Right forelimb (tissue), 1 donor: ENCODE measurements at regions not wholly inside any gene's neighbourhood (a gene's known extent, or its start where the extent isn't known, plus 50 kb on each side); places are given as distances from the start of the nearest gene placed in this dataset.

Source experiments
- DNase-seq: peaks from one replicate; pipeline ENCODE4 v3.0.0-alpha.2; 2018

DNA sequence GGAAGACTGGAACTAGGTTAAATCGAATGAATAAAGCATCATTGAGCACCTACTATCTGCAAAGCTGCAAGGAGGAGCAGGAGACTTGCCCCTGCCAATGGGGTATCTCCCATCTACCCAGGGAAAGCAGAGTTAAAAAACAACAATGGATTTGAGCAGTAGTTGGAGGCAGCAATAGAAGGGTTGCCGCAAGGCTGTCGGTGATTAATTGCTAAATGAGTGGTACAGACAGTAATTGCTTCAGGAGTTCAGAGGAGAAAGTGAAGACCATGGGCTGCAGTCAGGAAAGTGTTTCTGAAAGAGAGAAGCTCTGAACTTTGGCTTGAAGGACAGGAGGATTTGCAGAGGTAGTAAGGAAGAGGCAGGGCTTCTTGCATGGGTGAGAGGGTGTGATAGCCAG is 152.9 kb downstream of the ACTL8 start:
- peak; percentile 4 for DNase-seq

- DNase-seq, result no peak
Measured at GRCh38 chr1:17908945-17909344, 153.8 kb downstream of the ACTL8 start.

- DNase-seq, result peak; percentile 36
Measured at GRCh38 chr1:17909634-17910033, 154.5 kb downstream of the ACTL8 start.

DNA sequence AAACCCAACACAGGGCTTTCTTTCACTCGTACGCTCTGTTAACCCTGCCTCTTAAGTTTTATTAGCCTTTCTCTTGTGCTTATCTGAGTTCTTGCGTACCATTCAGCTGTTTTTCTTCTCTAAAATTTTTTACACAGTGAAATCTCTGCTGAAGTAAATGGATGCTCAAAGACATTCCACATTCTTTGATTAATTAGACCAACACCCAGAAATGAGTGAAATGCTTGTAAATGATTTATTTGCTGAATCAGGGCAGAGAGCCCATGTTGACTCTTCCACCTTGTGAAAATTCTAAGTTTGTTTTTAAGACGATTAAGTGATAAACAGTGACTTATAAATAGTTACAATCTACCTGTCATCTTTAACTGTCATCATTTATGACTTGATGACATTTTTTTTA is 156.7 kb downstream of the ACTL8 start:
- no peak for DNase-seq

DNA sequence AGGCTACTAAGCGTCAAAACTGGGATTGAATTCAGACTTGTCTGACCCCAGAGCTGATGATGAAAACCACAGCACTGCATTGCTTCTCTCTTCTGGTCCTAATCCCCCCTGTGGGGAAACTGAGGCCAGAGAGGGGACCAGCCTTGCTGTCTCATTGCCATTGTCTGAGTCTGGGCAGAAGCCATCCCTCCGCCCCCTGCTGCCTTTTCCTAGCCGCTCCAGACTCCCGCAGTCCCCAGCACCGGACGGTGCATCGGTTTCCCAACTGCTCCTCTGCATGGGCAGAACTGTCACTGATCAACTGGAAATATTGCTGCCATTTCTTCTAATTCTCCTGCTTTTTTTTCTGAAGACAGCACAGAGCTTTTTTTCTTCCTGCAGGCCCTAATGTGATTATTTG is 157.4 kb downstream of the ACTL8 start:
- DNase-seq, result no peak

GRCh38 chr1:17913326-17914115 is 158.4 kb downstream of the ACTL8 start:
- no peak for DNase-seq

GRCh38 chr1:17914131-17914530 is 159.0 kb downstream of the ACTL8 start:
- no peak for DNase-seq

GRCh38 chr1:17914987-17915386 is 159.9 kb downstream of the ACTL8 start:
- DNase-seq, result no peak

GRCh38 chr1:17915511-17916197 is 160.5 kb downstream of the ACTL8 start:
- DNase-seq, result no peak

DNA sequence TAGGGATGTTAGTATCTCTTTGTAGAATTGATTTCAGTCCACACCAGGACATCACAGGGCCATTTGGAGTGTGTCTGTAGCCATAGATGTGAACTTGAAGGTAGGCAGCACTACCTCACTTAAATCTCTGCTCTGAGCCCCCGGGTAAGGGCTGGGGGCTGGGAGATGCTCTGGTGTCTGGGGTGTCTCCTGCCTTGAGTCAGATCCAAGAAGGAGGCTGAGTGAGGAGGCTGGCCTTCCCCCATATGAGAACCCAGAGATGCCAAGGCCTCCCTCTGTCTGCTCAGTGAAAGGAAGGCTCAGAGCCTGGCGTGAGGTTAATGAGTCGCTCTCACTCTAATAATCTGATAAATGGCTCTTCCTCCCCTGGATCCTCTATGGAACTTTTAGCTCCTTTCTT is 161.6 kb downstream of the ACTL8 start:
- no peak for DNase-seq

DNA sequence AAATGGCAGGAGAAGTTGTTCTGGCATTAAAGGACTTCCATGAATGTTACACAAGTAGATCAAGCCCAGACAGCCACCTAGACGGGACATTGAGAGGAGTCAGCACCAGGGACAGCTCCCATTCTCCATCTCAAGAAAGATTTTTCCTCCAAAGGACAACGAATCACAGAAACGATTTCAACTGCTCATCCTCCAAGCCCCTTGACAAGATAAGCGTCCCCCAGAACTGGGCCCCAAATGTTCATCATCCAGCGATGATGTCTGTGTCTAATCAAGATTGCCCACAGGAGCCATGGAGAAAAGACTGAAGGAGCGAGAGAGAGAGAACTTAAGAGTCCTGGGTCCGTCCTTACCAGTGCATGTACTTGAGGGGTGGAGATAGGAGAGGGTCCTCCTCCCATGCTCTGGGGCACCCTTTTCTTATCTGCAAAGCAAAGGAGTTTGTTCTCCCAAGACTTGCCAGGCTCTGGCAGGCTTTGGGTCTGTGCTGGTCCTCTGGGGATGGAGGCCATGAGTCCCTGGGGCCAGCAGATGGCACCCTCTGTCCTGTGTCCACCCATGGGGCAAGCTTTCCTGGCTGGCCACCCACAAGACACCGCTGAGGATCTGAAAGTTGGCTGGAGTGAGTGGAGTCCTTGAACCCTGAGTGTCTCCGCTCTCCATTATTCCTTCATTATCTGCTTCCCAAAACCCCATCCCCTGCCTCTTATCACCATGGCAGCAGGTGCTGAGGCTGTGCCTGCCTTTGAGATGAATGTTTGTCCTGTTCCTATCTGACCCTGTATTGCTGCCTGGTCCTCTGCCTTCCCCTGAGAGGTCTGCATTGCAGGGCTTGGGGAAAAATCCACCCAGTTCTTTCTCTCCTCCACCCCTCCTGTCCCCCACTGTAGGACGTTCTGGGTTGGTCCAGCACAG is 164.6 kb downstream of the ACTL8 start:
- no peak for DNase-seq

GRCh38 chr1:17920881-17921640 is 165.9 kb downstream of the ACTL8 start:
- DNase-seq, result no peak

GRCh38 chr1:17922833-17923232 is 167.7 kb downstream of the ACTL8 start:
- DNase-seq, result no peak

GRCh38 chr1:17923666-17924065 is 168.5 kb downstream of the ACTL8 start:
- DNase-seq, result no peak

DNA sequence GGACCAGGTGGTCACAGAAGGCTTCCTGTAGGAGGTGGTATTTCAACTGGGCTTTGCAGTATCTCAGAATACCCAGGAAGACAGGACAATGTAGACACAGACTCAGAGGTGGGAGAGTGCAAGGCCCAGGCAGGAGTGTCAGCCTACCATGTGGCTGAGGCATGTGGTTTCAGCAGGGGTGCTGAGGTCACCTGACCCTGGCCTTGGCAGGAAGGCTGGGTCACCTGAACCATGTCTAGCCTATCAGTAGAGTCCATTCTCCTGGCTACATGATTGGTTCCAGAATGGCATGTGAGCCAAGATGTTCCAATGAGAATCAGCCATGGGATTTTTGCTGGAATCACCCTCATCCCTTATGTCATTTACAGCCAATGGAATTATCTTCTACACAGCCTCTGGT is 169.4 kb downstream of the ACTL8 start:
- DNase-seq, result no peak

DNA sequence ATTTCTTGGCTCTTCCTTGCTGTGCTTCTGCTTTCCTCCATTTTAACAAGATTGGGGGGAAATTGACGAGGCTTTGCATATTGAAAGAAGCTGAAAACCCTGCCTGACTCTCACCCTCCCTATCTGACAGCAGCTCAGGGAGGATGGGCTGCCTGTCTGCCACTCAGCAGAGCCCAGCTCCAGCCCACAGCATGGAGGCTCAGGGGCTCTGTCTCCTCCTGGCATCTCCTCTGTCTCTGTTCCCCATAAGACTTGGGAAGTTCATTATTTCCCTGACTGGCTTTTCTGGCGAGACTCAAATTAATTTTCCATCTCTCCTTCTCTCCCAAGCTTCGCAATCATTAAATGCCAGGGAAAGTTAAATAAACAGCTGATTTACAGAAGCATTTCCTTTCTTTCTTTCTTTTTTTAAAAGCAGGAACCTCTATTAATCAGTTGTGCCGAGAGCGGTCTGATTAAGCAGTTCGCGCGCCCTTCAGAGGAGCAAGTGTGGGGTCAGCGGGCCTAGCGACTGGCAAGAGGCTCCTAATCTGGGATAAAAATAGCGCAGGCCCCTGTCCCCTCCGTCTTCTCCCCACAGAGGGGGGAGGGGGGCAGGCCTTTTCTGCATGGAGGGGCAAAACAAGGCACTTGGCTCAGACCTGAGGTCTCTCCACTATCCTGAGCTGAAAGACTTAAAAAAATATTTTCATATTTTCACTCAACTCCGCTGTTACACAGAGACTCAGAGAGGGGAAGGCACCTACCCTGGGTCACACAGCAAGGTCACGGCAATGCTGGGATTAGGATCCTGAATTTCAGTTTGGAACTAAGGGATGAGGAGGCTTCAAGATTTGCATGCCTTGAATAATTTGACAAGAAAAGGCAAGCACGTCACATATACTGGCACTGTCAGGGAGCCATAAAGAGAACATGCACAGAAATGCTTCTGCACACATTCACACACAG is 170.4 kb downstream of the ACTL8 start:
- no peak for DNase-seq

- no peak for DNase-seq
Measured at GRCh38 chr1:17926906-17927305, 171.8 kb downstream of the ACTL8 start.

DNA sequence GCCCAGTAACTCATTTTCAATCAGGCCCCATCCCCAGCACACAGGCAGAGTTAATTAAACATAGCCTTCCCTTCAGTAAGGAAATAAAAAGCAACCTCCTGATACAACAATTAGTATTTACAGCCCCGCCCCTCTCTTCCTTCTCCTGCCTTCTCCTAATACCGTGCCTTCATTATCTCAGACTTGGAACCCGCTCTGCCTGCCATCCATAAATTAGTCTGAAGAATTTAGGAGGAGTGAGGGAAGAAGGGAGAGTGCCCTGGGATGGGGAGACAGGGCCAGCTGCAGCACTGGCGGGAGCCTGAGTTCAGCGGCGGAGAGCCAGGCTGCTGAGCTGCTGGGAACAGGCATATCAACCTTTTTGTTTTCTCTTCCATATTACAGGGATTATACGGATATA is 172.8 kb downstream of the ACTL8 start:
- no peak for DNase-seq

GRCh38 chr1:17929224-17929623 is 174.1 kb downstream of the ACTL8 start:
- DNase-seq, result no peak

DNA sequence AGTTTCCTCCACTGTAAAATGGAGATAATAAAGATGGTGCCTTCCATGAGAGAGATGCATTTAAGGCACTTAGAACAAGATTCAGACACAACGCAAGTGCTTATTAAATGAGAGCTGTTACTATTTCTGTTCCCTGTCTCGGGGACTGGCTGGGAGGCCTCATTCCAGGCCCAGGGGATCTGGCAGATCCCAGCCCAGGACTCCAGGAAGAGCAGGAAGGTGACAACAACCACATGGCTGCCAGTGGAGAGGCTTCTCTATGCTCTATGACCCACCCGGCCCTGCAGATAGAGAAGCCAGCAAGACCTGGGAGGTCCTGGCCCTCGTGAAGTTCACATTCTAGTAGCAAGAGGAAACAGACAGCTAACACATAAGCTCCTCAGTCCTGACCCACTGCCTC is 175.5 kb downstream of the ACTL8 start:
- DNase-seq, result no peak

GRCh38 chr1:17932164-17932563 is 175.4 kb upstream of the IGSF21 start:
- DNase-seq, result no peak

DNA sequence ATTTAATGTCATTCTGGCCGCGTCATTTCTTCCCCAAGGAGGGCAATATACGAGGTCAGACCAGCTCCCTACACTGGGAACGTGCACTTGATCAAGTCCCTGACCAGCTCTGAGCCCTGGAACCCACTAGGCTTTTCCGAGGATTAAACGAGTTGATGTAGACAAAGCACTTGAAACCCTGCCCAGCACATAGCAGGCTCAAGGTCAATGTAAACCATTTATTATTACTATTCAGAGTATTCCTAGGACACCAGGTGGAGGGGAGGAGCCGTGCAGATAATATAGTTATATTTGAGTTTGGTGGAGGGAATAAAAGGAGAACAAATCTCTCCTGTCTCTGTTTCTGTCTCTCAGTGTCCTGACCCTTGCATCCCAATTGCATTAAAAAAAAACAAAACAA is 174.1 kb upstream of the IGSF21 start:
- no peak for DNase-seq
